A549 (cell line): ENCODE measurements at regions not wholly inside any gene's neighbourhood (a gene's known extent, or its start where the extent isn't known, plus 50 kb on each side); places are given as distances from the start of the nearest gene placed in this dataset.
A peak's percentile ranks its signal among the peaks of the same experiment; 100 is the strongest.

Experiments
- ATAC-seq, 2 experiments: fragments of 200-7000 bp in 1 of 2; fragments of >200 bp in 1 of 2; cut with Nextera tagmentation in 1 of 2; cut with Tn5 transposase in 1 of 2; 3 replicates each; pipeline versions ENCODE4 v1.8.0 to v1.9.1; 2018 to 2020; ENCODE audit warnings: mild to moderate bottlenecking in 1 of 2, moderate library complexity in 1 of 2
- CTCF ChIA-PET: fragments of 300-600 bp; sonication (Branson Sonifier 250); formaldehyde crosslinking; extraction: SDS; loops from one replicate; lab custom pipeline; 2021; ENCODE audit warnings: antibody characterized with exemption, inconsistent platforms; lab: Yijun Ruan, JAX
- POLR2A ChIA-PET: fragments of 350-600 bp; formaldehyde crosslinking; extraction: SDS; loops from one replicate; lab custom pipeline; 2021; ENCODE audit warnings: antibody characterized with exemption, inconsistent platforms; lab: Yijun Ruan, JAX
- DNase-seq, 2 experiments: peaks; one replicate each; pipeline versions ENCODE4 v3.0.0 to v3.0.0-alpha.2; 2011 to 2016; ENCODE audit warnings: low read depth in 1 of 2, low spot score in 1 of 2
- FAIRE-seq: peaks from 2 replicates; lab custom pipeline; 2011; peaks lifted over from hg19 to GRCh38; lab: Jason Lieb, UNC
- H3K27ac ChIP-seq, 2 experiments: fragments of >200 bp; sonication (Bioruptor Twin); formaldehyde crosslinking; 3 replicates each; pipeline ENCODE4 v1.5.1; 2016 to 2017
- H3K4me1 ChIP-seq: fragments of >200 bp; sonication (Bioruptor Twin); formaldehyde crosslinking; 3 replicates; pipeline ENCODE4 v1.6.1; 2016
- H3K4me2 ChIP-seq: fragments of >200 bp; sonication (Bioruptor Twin); formaldehyde crosslinking; 3 replicates; pipeline ENCODE4 v1.6.1; 2016
- H3K4me3 ChIP-seq: fragments of >200 bp; sonication (Bioruptor Twin); formaldehyde crosslinking; 3 replicates; pipeline ENCODE4 v1.5.1; 2016
- H3K9me3 ChIP-seq: fragments of >200 bp; sonication (Bioruptor Twin); formaldehyde crosslinking; 3 replicates; pipeline ENCODE4 v1.6.1; 2016
- CBX8 ChIP-seq: fragments of 200-600 bp; sonication (generic); IDR thresholded peaks from 2 replicates; pipeline ENCODE4 v1.6.1; 2016
- EP300 ChIP-seq, 2 experiments: fragments of >200 bp; sonication (Bioruptor Twin); formaldehyde crosslinking; IDR thresholded peaks; 2 replicates in 1 of 2; 3 replicates in 1 of 2; pipeline ENCODE4 v1.6.1; 2016 to 2017
- FOSL2 ChIP-seq, 2 experiments: fragments of 450-650 bp in 1 of 2; fragments of >200 bp in 1 of 2; sonication (Bioruptor Twin) in 1 of 2; formaldehyde crosslinking; IDR thresholded peaks; 2 replicates each; pipeline versions ENCODE4 v1.5.0 to v1.6.1; 2016 to 2020; ENCODE audit warnings: mild to moderate bottlenecking in 1 of 2, moderate library complexity in 1 of 2
- HDAC2 ChIP-seq: fragments of 200-600 bp; sonication (generic); IDR thresholded peaks from 2 replicates; pipeline ENCODE4 v1.6.1; 2016
- JUN ChIP-seq, 2 experiments: fragments of >200 bp; sonication (Bioruptor Twin); formaldehyde crosslinking; IDR thresholded peaks; 2 replicates in 1 of 2; 3 replicates in 1 of 2; pipeline ENCODE4 v1.6.1; 2016 to 2017
- KDM5A ChIP-seq: fragments of 200-600 bp; sonication (generic); IDR thresholded peaks from 2 replicates; pipeline ENCODE4 v1.6.1; 2016; ENCODE audit warnings: antibody characterized with exemption, mild to moderate bottlenecking
- NFE2L2 ChIP-seq: fragments of 150-350 bp; conservative IDR thresholded peaks from 2 replicates; pipeline ENCODE4 v1.6.1; 2014; ENCODE audit warnings: low read length
- POLR2AphosphoS2 ChIP-seq: conservative IDR thresholded peaks from 2 replicates; pipeline ENCODE4 v1.6.1; 2012; ENCODE audit warnings: low read length, improper control_type of control experiment, inconsistent platforms
- RAD21 ChIP-seq, 2 experiments: fragments of >200 bp in 1 of 2; sonication (Bioruptor Twin) in 1 of 2; formaldehyde crosslinking in 1 of 2; IDR thresholded peaks in 1 of 2; conservative IDR thresholded peaks in 1 of 2; 2 replicates in 1 of 2; 3 replicates in 1 of 2; pipeline ENCODE4 v1.6.1; 2012 to 2018; ENCODE audit warnings: inconsistent platforms in 1 of 2
- RARB ChIP-seq: fragments of 250-450 bp; sonication (Bioruptor Pico); IDR thresholded peaks from 2 replicates; pipeline ENCODE4 v1.8.0; 2021; ENCODE audit warnings: mild to moderate bottlenecking, moderate library complexity
- RNF2 ChIP-seq: fragments of 200-600 bp; sonication (generic); IDR thresholded peaks from 2 replicates; pipeline ENCODE4 v1.6.1; 2016; ENCODE audit warnings: low read depth, mild to moderate bottlenecking, antibody characterized with exemption, moderate library complexity, borderline replicate concordance
- SMC3 ChIP-seq: fragments of >200 bp; sonication (Bioruptor Twin); formaldehyde crosslinking; IDR thresholded peaks from 3 replicates; pipeline ENCODE4 v1.6.1; 2018; ENCODE audit warnings: inconsistent platforms
- TP53 ChIP-seq: fragments of 250-450 bp; sonication (Bioruptor Pico); IDR thresholded peaks from 2 replicates; pipeline ENCODE4 v1.5.0; 2021; ENCODE audit warnings: mild to moderate bottlenecking, moderate library complexity
- ZNF302 ChIP-seq: fragments of 250-450 bp; sonication (Bioruptor Pico); IDR thresholded peaks from 2 replicates; pipeline ENCODE4 v1.9.0; 2021; ENCODE audit warnings: inconsistent platforms, mild to moderate bottlenecking, moderate library complexity
- ZSCAN20 ChIP-seq: fragments of 250-450 bp; sonication (Bioruptor Pico); IDR thresholded peaks from 2 replicates; pipeline ENCODE4 v1.8.0; 2022; ENCODE audit warnings: mild to moderate bottlenecking, moderate library complexity
- WGBS: methylation state at CpG from one replicate; pipeline ENCODE4 v1.1.6; 2017; ENCODE audit errors: missing lambda C conversion rate; 5-methylcytosine and 5-hydroxymethylcytosine counted together
- TF ChIP-seq, protein P1 (sequence below): fragments of 450-650 bp; IDR thresholded peaks from 2 replicates; pipeline ENCODE4 v1.6.1; 2014; ENCODE audit warnings: antibody characterized with exemption
- TF ChIP-seq, protein P2 (sequence below): fragments of >200 bp; sonication (Bioruptor Twin); formaldehyde crosslinking; IDR thresholded peaks from 3 replicates; pipeline ENCODE4 v1.5.1; 2016
- TF ChIP-seq, protein P3 (sequence below): fragments of >200 bp; sonication (Bioruptor Twin); formaldehyde crosslinking; IDR thresholded peaks from 3 replicates; pipeline ENCODE4 v1.6.1; 2016
- TF ChIP-seq, protein P4 (sequence below): fragments of 250-450 bp; sonication (Bioruptor Pico); IDR thresholded peaks from 2 replicates; pipeline ENCODE4 v1.5.0; 2021; ENCODE audit warnings: mild to moderate bottlenecking, moderate library complexity, borderline replicate concordance

DNA sequence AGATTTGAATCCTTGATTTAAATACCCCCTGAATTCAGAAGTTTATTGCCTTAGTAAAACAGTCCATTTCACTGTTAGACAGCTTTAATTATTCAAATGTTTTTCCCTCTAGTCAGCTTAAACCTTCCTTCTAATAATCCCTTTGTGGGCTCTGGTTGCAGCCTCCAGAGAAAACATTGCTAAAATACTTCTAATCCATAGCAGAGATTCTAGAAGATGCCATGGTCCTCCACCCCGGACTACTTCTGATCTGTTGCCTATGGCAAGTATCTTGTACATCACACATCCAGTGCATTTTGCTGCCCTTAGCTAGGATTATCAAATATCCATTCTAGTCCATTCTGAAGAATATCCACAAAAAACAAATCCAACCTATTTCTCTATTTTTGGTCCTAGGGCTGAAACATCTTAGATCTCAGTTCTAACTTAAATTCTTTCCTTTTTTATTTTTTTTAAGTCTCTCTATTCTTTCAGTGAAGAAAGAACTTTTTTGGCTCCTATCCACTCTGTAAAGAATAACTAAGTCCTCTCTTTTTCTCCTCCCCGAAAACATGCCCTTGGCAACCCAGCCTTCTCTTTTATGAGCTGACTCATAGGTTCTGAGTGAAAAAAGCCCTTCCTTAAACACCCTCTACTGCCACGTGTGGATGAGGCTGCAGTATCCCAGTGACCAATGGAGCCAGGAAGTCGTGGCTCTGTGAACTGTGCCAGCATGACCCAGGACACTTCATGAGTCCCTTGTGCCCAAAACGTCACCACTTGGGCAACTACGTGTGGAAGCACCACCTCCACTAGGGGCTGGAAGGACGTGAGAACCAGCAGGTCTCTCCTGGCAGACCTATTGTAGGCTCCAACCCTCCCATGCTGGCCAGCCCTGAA is 349.8 kb downstream of the TNS1 start (continued):
- TF ChIP-seq, protein P1, sequence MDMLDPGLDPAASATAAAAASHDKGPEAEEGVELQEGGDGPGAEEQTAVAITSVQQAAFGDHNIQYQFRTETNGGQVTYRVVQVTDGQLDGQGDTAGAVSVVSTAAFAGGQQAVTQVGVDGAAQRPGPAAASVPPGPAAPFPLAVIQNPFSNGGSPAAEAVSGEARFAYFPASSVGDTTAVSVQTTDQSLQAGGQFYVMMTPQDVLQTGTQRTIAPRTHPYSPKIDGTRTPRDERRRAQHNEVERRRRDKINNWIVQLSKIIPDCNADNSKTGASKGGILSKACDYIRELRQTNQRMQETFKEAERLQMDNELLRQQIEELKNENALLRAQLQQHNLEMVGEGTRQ = peak; percentile 46; the same call in 1 of the 2 replicates
- TF ChIP-seq, protein P2, sequence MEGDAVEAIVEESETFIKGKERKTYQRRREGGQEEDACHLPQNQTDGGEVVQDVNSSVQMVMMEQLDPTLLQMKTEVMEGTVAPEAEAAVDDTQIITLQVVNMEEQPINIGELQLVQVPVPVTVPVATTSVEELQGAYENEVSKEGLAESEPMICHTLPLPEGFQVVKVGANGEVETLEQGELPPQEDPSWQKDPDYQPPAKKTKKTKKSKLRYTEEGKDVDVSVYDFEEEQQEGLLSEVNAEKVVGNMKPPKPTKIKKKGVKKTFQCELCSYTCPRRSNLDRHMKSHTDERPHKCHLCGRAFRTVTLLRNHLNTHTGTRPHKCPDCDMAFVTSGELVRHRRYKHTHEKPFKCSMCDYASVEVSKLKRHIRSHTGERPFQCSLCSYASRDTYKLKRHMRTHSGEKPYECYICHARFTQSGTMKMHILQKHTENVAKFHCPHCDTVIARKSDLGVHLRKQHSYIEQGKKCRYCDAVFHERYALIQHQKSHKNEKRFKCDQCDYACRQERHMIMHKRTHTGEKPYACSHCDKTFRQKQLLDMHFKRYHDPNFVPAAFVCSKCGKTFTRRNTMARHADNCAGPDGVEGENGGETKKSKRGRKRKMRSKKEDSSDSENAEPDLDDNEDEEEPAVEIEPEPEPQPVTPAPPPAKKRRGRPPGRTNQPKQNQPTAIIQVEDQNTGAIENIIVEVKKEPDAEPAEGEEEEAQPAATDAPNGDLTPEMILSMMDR = no peak
- TF ChIP-seq KDM5A (no peak), HDAC2 (no peak), JUN (IDR thresholded peaks at IDR 0.05) (no peak), RARB (no peak), POLR2AphosphoS2 (no peak), NFE2L2 (no peak; the same call in 1 of the 2 replicates), EP300 (IDR thresholded peaks at IDR 0.05) (peak in 1 of 2 experiments; percentile 29; a peak in 1 of 5 replicates), ZNF302 (no peak), RNF2 (no peak), FOSL2 (IDR thresholded peaks at IDR 0.05) (0 out of 2 replicates have a peak, but pooled peaks have one; percentile 30), FOSL2 (CRISPR knock-in tag; IDR thresholded peaks at IDR 0.05) (peak; percentile 30; the same call in 1 of the 2 replicates), CBX8 (no peak), TP53 (CRISPR knock-in tag) (no peak), RAD21 (conservative IDR thresholded peaks at IDR 0.05 in 1 of 2, IDR thresholded peaks at IDR 0.05 in 1 of 2) (peak in 1 of 2 experiments; percentile 5; a peak in 1 of 5 replicates)
- TF ChIP-seq, protein P3, sequence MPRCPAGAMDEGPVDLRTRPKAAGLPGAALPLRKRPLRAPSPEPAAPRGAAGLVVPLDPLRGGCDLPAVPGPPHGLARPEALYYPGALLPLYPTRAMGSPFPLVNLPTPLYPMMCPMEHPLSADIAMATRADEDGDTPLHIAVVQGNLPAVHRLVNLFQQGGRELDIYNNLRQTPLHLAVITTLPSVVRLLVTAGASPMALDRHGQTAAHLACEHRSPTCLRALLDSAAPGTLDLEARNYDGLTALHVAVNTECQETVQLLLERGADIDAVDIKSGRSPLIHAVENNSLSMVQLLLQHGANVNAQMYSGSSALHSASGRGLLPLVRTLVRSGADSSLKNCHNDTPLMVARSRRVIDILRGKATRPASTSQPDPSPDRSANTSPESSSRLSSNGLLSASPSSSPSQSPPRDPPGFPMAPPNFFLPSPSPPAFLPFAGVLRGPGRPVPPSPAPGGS = no peak
- TF ChIP-seq, protein P4, sequence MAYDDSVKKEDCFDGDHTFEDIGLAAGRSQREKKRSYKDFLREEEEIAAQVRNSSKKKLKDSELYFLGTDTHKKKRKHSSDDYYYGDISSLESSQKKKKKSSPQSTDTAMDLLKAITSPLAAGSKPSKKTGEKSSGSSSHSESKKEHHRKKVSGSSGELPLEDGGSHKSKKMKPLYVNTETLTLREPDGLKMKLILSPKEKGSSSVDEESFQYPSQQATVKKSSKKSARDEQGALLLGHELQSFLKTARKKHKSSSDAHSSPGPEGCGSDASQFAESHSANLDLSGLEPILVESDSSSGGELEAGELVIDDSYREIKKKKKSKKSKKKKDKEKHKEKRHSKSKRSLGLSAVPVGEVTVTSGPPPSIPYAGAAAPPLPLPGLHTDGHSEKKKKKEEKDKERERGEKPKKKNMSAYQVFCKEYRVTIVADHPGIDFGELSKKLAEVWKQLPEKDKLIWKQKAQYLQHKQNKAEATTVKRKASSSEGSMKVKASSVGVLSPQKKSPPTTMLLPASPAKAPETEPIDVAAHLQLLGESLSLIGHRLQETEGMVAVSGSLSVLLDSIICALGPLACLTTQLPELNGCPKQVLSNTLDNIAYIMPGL (CRISPR knock-in tag) = no peak

DNA sequence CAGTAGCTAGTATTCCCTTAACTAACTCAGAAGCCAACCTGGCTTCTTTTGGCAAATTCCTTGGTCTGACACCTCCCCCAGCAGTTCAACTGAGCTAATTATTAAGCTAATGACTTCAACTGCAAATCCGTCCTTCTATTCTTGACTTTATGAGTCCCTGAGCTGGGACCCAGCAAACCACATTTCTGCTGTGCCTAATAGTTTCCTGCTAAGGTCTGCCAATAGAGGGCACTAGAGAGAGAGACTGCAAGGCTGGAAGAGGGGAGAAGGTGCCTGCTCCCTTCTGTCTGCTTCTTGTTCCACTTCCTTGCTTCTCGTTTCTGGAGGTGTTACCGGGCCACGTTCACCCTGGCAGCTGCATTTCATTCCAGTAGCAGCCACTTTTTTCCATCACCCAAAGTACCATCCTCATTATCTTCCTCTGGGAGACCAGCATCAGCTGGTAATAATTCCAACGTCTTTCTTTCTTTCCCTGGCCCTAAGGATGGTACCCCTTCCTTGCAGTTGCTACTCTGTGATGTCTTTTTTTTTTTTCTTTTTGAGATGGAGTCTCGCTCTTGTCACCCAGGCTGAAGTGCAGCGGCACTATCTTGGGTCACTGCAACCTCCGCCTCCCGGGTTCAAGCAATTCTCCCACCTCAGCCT is 352.0 kb downstream of the TNS1 start:
- Histone ChIP-seq H3K9me3 (no peaks in the 10 kb centered on the region), H3K27ac (no peak overlapping the region; a peak in 1 of 6 replicates), H3K4me2 (peak overlapping the region; percentile 3; the same call in 1 of the 3 replicates), H3K4me3 (no peak overlapping the region), H3K4me1 (peaks cover 27% of the 10 kb centered on the region)
- 52% methylated on average over 9 of the region's 9 CpGs for WGBS
- ChIA-PET CTCF (interaction anchor here (0.7 to 1.4 kb wide), 12 partner anchors 9 to 960 kb away, joined by 3 to 10 read pairs (median 3); no protein-coding TSS in a partner anchor), POLR2A (no interaction called here)
- no peak for FAIRE-seq
- ATAC-seq = peak; percentile 51 to 82; a peak in 4 of 6 replicates
- DNase-seq = peak; percentile 48 to 76
- TF ChIP-seq, protein P4 (CRISPR knock-in tag) = no peak
- TF ChIP-seq, protein P2 = peak; percentile 67
- no peak for TF ChIP-seq ZSCAN20 (CRISPR knock-in tag)
- peak; percentile 61 for TF ChIP-seq SMC3
- TF ChIP-seq RAD21 (conservative IDR thresholded peaks at IDR 0.05 in 1 of 2, IDR thresholded peaks at IDR 0.05 in 1 of 2) = peak; percentile 48 to 65; a peak in 4 of 5 replicates
